Gastrocnemius medialis (tissue), 4 donors: ENCODE measurements at regions not wholly inside any gene's neighbourhood (a gene's known extent, or its start where the extent isn't known, plus 50 kb on each side); places are given as distances from the start of the nearest gene placed in this dataset.
A peak's percentile ranks its signal among the peaks of the same experiment; 100 is the strongest.

Experiments used
- ATAC-seq, 2 donors: fragments of 150-250 bp; one replicate each; pipeline ENCODE4 v1.9.1; 2016
- DNase-seq, 2 donors: peaks; one replicate each; pipeline ENCODE4 v3.0.0-alpha.2; 2019
- H3K27ac ChIP-seq, 4 donors: fragments of 200-600 bp; sonication (generic); 1 replicate in 1 of 4; 2 replicates in 3 of 4; pipeline ENCODE4 v1.5.1; 2016 to 2018; ENCODE audit warnings: mild to moderate bottlenecking in 2 of 4, moderate library complexity in 1 of 4
- H3K27me3 ChIP-seq, 3 donors: fragments of 200-600 bp; sonication (generic) in 2 of 3; 1 replicate in 1 of 3; 2 replicates in 2 of 3; pipeline versions ENCODE4 v1.5.1 to v1.6.0; 2016 to 2019; ENCODE audit warnings: mild to moderate bottlenecking in 1 of 3, moderate library complexity in 1 of 3
- H3K36me3 ChIP-seq, 2 donors: fragments of 200-600 bp; sonication (generic) in 1 of 2; one replicate each; pipeline ENCODE4 v1.5.1; 2017 to 2018
- H3K4me1 ChIP-seq, 2 donors: fragments of 200-600 bp; sonication (generic) in 1 of 2; one replicate each; pipeline ENCODE4 v1.5.1; 2016 to 2017; ENCODE audit warnings: mild to moderate bottlenecking in 2 of 2
- H3K4me3 ChIP-seq, 4 donors: fragments of 200-600 bp; sonication (generic) in 3 of 4; 1 replicate in 1 of 4; 2 replicates in 3 of 4; pipeline ENCODE4 v1.5.1; 2016 to 2019; ENCODE audit warnings: mild to moderate bottlenecking in 2 of 4
- H3K9me3 ChIP-seq, 3 donors: fragments of 200-600 bp; sonication (generic) in 2 of 3; 1 replicate in 1 of 3; 2 replicates in 2 of 3; pipeline ENCODE4 v1.5.1; 2016 to 2019
- POLR2A ChIP-seq, 2 donors: fragments of 450-650 bp; IDR thresholded peaks; one replicate each; pipeline ENCODE4 v1.6.1; 2017; ENCODE audit warnings: antibody characterized with exemption in 2 of 2, mild to moderate bottlenecking in 2 of 2, moderate library complexity in 2 of 2
- in situ Hi-C, 4 donors: fragments of 200-750 bp; cut with MboI; loops; one replicate each; pipeline versions ENCODE4 v1.15.0 to v1.8.0; 2017; ENCODE audit warnings: low sequenced_read_pairs in 4 of 4
- intact Hi-C: fragments of 100-400 bp; cut with DNase I; formaldehyde crosslinking; loops from one replicate; pipeline ENCODE4 v1.15.1; 2023; ENCODE audit warnings: low total_unique reads
- TF ChIP-seq, protein P1 (sequence below), 5 experiments: fragments of 450-650 bp in 3 of 5; fragments of 200-600 bp in 2 of 5; sonication (generic) in 2 of 5; IDR thresholded peaks in 4 of 5; conservative IDR thresholded peaks in 1 of 5; 1 replicate in 4 of 5; 2 replicates in 1 of 5; pipeline ENCODE4 v1.5.1; 2016 to 2019; ENCODE audit warnings: antibody characterized with exemption in 5 of 5, mild to moderate bottlenecking in 3 of 5, moderate library complexity in 3 of 5

DNA sequence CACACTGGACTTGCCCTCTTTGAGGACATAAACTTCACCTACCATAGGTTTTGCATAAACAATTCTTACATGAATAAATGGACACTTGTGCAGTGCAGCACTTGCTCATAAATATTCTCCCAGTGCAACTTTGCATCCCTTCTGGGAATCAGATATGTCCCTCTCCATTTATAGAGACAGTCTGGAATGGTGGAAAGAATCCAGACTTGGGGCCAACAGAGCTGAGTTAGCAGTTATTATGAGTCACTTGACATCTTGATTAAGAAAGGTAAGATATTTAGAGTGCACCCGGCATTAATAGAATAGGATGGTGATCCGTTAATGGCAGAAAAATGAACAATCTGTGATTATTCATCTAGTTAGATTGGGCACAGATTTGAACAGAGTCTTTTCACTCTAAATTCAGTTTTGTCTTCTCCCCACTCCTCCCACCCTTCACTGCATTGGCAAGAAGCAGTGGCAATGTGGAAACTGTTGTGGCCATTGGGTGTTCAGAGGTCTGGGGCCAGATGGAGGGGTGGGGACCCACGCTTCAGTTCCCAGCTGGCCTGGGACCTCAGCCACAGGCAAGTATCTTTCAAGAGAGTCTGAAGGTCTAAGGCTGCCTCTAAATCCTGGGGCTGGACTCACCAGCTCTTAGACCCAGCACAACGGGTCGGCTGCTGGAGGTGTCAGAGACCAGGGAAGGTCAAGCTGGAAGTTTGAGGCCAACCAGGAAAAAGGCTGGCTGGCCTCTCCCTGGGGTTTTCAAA lies 58.9 kb upstream of the KY start:
- DNase-seq, result no peak
- TF ChIP-seq, protein P1, sequence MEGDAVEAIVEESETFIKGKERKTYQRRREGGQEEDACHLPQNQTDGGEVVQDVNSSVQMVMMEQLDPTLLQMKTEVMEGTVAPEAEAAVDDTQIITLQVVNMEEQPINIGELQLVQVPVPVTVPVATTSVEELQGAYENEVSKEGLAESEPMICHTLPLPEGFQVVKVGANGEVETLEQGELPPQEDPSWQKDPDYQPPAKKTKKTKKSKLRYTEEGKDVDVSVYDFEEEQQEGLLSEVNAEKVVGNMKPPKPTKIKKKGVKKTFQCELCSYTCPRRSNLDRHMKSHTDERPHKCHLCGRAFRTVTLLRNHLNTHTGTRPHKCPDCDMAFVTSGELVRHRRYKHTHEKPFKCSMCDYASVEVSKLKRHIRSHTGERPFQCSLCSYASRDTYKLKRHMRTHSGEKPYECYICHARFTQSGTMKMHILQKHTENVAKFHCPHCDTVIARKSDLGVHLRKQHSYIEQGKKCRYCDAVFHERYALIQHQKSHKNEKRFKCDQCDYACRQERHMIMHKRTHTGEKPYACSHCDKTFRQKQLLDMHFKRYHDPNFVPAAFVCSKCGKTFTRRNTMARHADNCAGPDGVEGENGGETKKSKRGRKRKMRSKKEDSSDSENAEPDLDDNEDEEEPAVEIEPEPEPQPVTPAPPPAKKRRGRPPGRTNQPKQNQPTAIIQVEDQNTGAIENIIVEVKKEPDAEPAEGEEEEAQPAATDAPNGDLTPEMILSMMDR (IDR thresholded peaks at IDR 0.05 in 4 of 5, conservative IDR thresholded peaks at IDR 0.05 in 1 of 5), result no peak
- TF ChIP-seq POLR2A (IDR thresholded peaks at IDR 0.05), result no peak
- Histone ChIP-seq H3K27ac (no peak overlapping the region), H3K27me3 (no peaks in the 10 kb centered on the region), H3K9me3 (no peaks in the 10 kb centered on the region), H3K4me3 (no peak overlapping the region), H3K36me3 (no peaks in the 10 kb centered on the region), H3K4me1 (peaks cover 22 to 25% of the 10 kb centered on the region in 2 donors)
- ATAC-seq, result peak; percentile 70 to 88
- intact Hi-C loops, result no loop called here
- in situ Hi-C loops, result no loop called here

DNA sequence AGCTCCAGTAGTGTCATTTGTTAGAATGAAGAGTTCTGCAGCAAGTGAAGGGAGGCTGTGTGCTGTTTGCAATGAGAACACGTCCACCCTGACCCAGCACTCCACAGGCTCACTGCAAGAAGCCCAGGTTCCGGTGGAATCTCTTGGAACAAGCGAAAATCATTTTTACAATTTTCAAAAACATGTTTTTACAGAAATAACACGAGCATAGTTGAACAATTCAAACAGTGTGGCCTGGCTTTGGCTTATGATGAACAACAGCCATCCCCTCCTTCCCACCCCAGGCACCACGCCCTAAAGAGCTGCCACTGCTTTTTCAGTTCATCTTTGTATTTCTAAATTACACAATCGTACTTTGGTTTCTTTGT lies 59.5 kb upstream of the KY start:
- in situ Hi-C loops, result no loop called here
- ATAC-seq, result no peak

DNA sequence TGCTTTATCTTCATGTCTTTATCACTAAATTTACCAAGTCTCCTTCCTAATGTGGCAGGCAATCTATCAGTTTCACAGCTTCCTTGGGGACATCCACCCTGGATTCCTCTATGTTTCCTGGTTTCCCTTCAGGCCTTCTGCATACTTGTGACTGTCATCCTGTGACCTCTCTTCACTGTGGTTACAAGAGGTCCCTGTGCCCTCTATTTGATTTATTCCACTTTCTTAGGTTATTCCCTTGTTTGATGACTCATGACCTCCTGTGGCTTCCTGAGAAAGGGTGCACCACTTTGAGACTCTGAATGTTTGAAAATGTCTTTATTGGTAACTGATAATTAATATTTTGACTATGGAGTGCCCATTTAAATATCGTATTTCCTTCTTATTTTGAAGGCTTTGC lies 60.5 kb upstream of the KY start:
- no peak overlapping the region for H3K4me3 ChIP-seq
- TF ChIP-seq, protein P1 (IDR thresholded peaks at IDR 0.05 in 4 of 5, conservative IDR thresholded peaks at IDR 0.05 in 1 of 5), result no peak
- no peak for TF ChIP-seq POLR2A (IDR thresholded peaks at IDR 0.05)
- no peaks in the 10 kb centered on the region for H3K36me3 ChIP-seq
- H3K27ac ChIP-seq, result no peak overlapping the region
- intact Hi-C loops (no loop called here), in situ Hi-C loops (no loop called here)
- no peak for ATAC-seq
- no peak for DNase-seq
- H3K27me3 ChIP-seq, result no peaks in the 10 kb centered on the region
- H3K4me1 ChIP-seq, result peaks cover 22 to 25% of the 10 kb centered on the region in 2 donors
- no peaks in the 10 kb centered on the region for H3K9me3 ChIP-seq

More for the DNA sequence above, 59.5 kb upstream of the KY start:
- intact Hi-C loops, result no loop called here
- Histone ChIP-seq H3K9me3 (no peaks in the 10 kb centered on the region), H3K36me3 (no peaks in the 10 kb centered on the region), H3K4me3 (no peak overlapping the region), H3K27me3 (no peaks in the 10 kb centered on the region), H3K27ac (no peak overlapping the region), H3K4me1 (peaks cover 22 to 25% of the 10 kb centered on the region in 2 donors)
- no peak for TF ChIP-seq POLR2A (IDR thresholded peaks at IDR 0.05)
- TF ChIP-seq, protein P1 (IDR thresholded peaks at IDR 0.05 in 4 of 5, conservative IDR thresholded peaks at IDR 0.05 in 1 of 5), result no peak
- no peak for DNase-seq

DNA sequence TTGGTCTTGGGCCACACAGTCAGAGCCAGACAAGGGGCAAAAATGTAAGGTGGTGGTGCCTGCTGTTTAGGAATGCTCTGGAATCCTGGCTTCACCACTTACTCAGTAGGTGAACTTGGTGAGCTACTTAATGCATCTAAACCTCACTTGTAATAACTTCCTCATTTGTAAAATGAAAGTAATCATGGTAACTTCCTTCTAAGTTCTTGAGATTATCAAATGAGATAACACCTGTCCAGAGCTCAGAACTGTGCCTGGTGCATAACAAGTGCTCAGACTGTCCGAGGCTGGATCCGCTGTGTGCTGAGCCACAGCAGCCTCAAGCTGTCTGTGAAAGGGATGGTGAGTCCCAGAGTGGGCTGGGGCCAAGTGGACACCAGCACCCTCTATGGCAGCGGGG lies 62.8 kb upstream of the KY start:
- H3K27me3 ChIP-seq, result no peaks in the 10 kb centered on the region
- peaks cover 22 to 25% of the 10 kb centered on the region in 2 donors for H3K4me1 ChIP-seq
- DNase-seq (no peak), ATAC-seq (no peak)
- no peaks in the 10 kb centered on the region for H3K36me3 ChIP-seq
- intact Hi-C loops (no loop called here), in situ Hi-C loops (no loop called here)
- no peak overlapping the region for H3K27ac ChIP-seq
- no peak overlapping the region for H3K4me3 ChIP-seq
- TF ChIP-seq, protein P1 (IDR thresholded peaks at IDR 0.05 in 4 of 5, conservative IDR thresholded peaks at IDR 0.05 in 1 of 5), result no peak
- no peak for TF ChIP-seq POLR2A (IDR thresholded peaks at IDR 0.05)
- no peaks in the 10 kb centered on the region for H3K9me3 ChIP-seq

DNA sequence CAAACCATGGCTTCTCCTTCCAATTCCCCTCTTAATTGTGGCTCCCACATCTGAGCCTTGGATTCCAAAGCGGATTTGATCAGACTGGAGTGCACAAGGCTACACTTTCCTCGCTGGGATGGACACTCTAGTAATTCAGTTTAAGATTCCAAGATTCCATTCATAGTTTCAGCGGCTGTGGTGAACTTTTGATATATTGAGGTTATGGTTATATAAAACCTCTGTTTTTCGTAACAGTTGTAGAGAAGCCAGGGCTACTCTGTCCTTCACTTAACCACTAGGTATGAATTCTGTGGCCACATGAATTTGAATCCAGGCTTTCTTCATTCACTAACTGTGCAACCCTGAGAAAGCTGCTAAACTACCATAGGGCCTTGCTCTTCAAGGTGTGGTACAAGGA lies 67.9 kb upstream of the KY start:
- no peak for DNase-seq
- TF ChIP-seq, protein P1 (IDR thresholded peaks at IDR 0.05 in 4 of 5, conservative IDR thresholded peaks at IDR 0.05 in 1 of 5), result no peak
- TF ChIP-seq POLR2A (IDR thresholded peaks at IDR 0.05), result no peak
- H3K36me3 ChIP-seq, result no peaks in the 10 kb centered on the region
- intact Hi-C loops, result no loop called here
- ATAC-seq, result no peak
- H3K4me1 ChIP-seq, result peaks cover 11 to 12% of the 10 kb centered on the region in 2 donors
- no peak overlapping the region for H3K27ac ChIP-seq
- no peaks in the 10 kb centered on the region for H3K9me3 ChIP-seq
- H3K4me3 ChIP-seq, result no peak overlapping the region
- no peaks in the 10 kb centered on the region for H3K27me3 ChIP-seq
- in situ Hi-C loops, result no loop called here
